Neural cell (in vitro differentiated cells): ENCODE measurements at regions not wholly inside any gene's neighbourhood (a gene's known extent, or its start where the extent isn't known, plus 50 kb on each side); places are given as distances from the start of the nearest gene placed in this dataset.

Experiments
- H2AFZ ChIP-seq: fragments of 200-600, 300-800 bp; sonication (generic), shearing (Covaris generic); 2 replicates; pipeline ENCODE4 v1.6.0; 2014; ENCODE audit warnings: low read depth, mild to moderate bottlenecking, antibody characterized with exemption, low read length, moderate library complexity
- H3F3A ChIP-seq: fragments of 200-600 bp; shearing (Covaris generic); 2 replicates; pipeline ENCODE4 v1.6.1; 2016; ENCODE audit warnings: mild to moderate bottlenecking, moderate library complexity, mixed read lengths, antibody characterized with exemption, low read length; ENCODE audit not compliant: insufficient read depth, poor library complexity, severe bottlenecking
- H3K27ac ChIP-seq: fragments of 200-600, 300-800 bp; sonication (generic), shearing (Covaris generic); 2 replicates; pipeline ENCODE4 v1.5.1; 2014; ENCODE audit warnings: mild to moderate bottlenecking, low read length, moderate library complexity
- H3K27me3 ChIP-seq: fragments of 300-800, 200-600 bp; sonication (generic), shearing (Covaris generic); 2 replicates; pipeline ENCODE4 v1.6.0; 2014; ENCODE audit warnings: mild to moderate bottlenecking, low read depth, low read length, moderate library complexity; ENCODE audit not compliant: insufficient read depth
- H3K36me3 ChIP-seq: fragments of 300-800, 200-600 bp; sonication (generic), shearing (Covaris generic); 2 replicates; pipeline ENCODE4 v1.5.1; 2014; ENCODE audit warnings: mild to moderate bottlenecking, antibody characterized with exemption, low read length, moderate library complexity; ENCODE audit not compliant: insufficient read depth
- H3K4me2 ChIP-seq: fragments of 300-800, 200-600 bp; sonication (generic), shearing (Covaris generic); 2 replicates; pipeline ENCODE4 v1.6.0; 2014; ENCODE audit warnings: mild to moderate bottlenecking, low read length
- H3K4me3 ChIP-seq: fragments of 300-800, 200-600 bp; sonication (generic), shearing (Covaris generic); 2 replicates; pipeline ENCODE4 v1.5.1; 2014; ENCODE audit warnings: mild to moderate bottlenecking, low read length, moderate library complexity
- H3K79me2 ChIP-seq: fragments of 200-600 bp; shearing (Covaris generic); replicated peaks from 2 replicates; pipeline ENCODE4 v1.6.0; 2014; ENCODE audit warnings: mild to moderate bottlenecking, low read length, moderate library complexity; ENCODE audit not compliant: insufficient read depth
- H3K9ac ChIP-seq: fragments of 300-800, 200-600 bp; sonication (generic), shearing (Covaris generic); 2 replicates; pipeline ENCODE4 v1.6.1; 2016; ENCODE audit warnings: mild to moderate bottlenecking, low read length, mixed read lengths
- H3K9me2 ChIP-seq: fragments of 200-600 bp; shearing (Covaris generic); 2 replicates; pipeline ENCODE4 v1.6.1; 2016; ENCODE audit warnings: mild to moderate bottlenecking, low read length, mixed read lengths; ENCODE audit not compliant: insufficient read depth
- H3K9me3 ChIP-seq: fragments of 200-600, 300-800 bp; sonication (generic), shearing (Covaris generic); 2 replicates; pipeline ENCODE4 v1.6.1; 2016; ENCODE audit warnings: mild to moderate bottlenecking, mixed run types, low read length, moderate library complexity, mixed read lengths
- H4K20me1 ChIP-seq: fragments of 200-600 bp; shearing (Covaris generic); 2 replicates; pipeline ENCODE4 v1.6.1; 2016; ENCODE audit warnings: mild to moderate bottlenecking, mixed run types; ENCODE audit not compliant: insufficient read depth
- CTCF ChIP-seq: fragments of 450-650 bp; IDR thresholded peaks from 2 replicates; pipeline ENCODE4 v1.5.1; 2014; ENCODE audit warnings: antibody characterized with exemption, mild to moderate bottlenecking, moderate library complexity; ENCODE audit not compliant: poor library complexity, severe bottlenecking
- EZH2 ChIP-seq: fragments of 200-600, 300-800 bp; shearing (Covaris generic), sonication (generic); IDR thresholded peaks from 2 replicates; pipeline ENCODE4 v1.6.1; 2014; ENCODE audit warnings: antibody characterized with exemption, low read length, borderline replicate concordance, mild to moderate bottlenecking; ENCODE audit not compliant: insufficient read depth, poor library complexity, severe bottlenecking
- MXI1 ChIP-seq: fragments of 450-650 bp; conservative IDR thresholded peaks from 2 replicates; pipeline ENCODE4 v1.6.1; 2014; ENCODE audit warnings: antibody characterized with exemption, mild to moderate bottlenecking; ENCODE audit not compliant: poor library complexity, severe bottlenecking
- POLR2AphosphoS5 ChIP-seq: IDR thresholded peaks from 2 replicates; pipeline ENCODE4 v1.6.1; 2012
- RAD21 ChIP-seq: fragments of 450-650 bp; conservative IDR thresholded peaks from 2 replicates; pipeline ENCODE4 v1.6.1; 2014; ENCODE audit warnings: antibody characterized with exemption, mild to moderate bottlenecking, moderate library complexity
- SMC3 ChIP-seq: fragments of 450-650 bp; conservative IDR thresholded peaks from 2 replicates; pipeline ENCODE4 v1.6.1; 2014; ENCODE audit warnings: antibody characterized with exemption, mild to moderate bottlenecking, moderate library complexity; ENCODE audit not compliant: poor library complexity
- TAF1 ChIP-seq: IDR thresholded peaks from 2 replicates; pipeline ENCODE4 v1.6.1; 2012; ENCODE audit warnings: low read depth
- TF ChIP-seq, protein P1 (sequence below): IDR thresholded peaks from 2 replicates; pipeline ENCODE4 v1.6.1; 2012; ENCODE audit warnings: borderline replicate concordance

DNA sequence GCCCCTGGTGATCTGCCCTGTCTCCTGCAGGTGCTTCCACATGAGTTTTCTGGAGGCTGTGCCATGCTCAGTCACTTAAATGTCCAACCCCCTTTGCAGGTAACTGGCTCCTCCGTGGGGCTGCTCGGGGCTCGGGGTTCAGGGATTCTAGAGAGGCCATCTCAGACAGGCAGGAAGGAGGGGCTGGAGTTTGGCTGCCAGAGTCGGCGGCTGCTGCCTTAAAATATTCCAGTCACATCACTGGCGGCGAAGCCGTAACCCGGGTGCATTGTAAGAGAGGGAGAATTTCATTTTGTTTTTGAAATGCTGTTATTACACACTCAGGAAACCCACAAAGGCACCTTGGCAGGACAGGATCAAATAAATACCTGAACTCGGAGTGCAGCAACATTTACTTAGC, 212.9 kb upstream of the PMEPA1 start:
- Histone ChIP-seq H3K9me2 (no peaks in the 10 kb centered on the region), H3K27me3 (no peaks in the 10 kb centered on the region), H2AFZ (no peak overlapping the region), H4K20me1 (no peaks in the 10 kb centered on the region), H3F3A (no peaks in the 10 kb centered on the region), H3K4me2 (no peak overlapping the region), H3K27ac (no peak overlapping the region), H3K9ac (no peak overlapping the region), H3K79me2 (no peaks in the 10 kb centered on the region), H3K4me3 (no peak overlapping the region), H3K36me3 (no peaks in the 10 kb centered on the region), H3K9me3 (peaks cover 4% of the 10 kb centered on the region)
- no peak for TF ChIP-seq TAF1
- TF ChIP-seq, protein P1, sequence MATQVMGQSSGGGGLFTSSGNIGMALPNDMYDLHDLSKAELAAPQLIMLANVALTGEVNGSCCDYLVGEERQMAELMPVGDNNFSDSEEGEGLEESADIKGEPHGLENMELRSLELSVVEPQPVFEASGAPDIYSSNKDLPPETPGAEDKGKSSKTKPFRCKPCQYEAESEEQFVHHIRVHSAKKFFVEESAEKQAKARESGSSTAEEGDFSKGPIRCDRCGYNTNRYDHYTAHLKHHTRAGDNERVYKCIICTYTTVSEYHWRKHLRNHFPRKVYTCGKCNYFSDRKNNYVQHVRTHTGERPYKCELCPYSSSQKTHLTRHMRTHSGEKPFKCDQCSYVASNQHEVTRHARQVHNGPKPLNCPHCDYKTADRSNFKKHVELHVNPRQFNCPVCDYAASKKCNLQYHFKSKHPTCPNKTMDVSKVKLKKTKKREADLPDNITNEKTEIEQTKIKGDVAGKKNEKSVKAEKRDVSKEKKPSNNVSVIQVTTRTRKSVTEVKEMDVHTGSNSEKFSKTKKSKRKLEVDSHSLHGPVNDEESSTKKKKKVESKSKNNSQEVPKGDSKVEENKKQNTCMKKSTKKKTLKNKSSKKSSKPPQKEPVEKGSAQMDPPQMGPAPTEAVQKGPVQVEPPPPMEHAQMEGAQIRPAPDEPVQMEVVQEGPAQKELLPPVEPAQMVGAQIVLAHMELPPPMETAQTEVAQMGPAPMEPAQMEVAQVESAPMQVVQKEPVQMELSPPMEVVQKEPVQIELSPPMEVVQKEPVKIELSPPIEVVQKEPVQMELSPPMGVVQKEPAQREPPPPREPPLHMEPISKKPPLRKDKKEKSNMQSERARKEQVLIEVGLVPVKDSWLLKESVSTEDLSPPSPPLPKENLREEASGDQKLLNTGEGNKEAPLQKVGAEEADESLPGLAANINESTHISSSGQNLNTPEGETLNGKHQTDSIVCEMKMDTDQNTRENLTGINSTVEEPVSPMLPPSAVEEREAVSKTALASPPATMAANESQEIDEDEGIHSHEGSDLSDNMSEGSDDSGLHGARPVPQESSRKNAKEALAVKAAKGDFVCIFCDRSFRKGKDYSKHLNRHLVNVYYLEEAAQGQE = no peak
- no peak for TF ChIP-seq CTCF
- no peak for TF ChIP-seq MXI1
- no peak for TF ChIP-seq EZH2
- no peak for TF ChIP-seq RAD21
- TF ChIP-seq POLR2AphosphoS5 = no peak
- TF ChIP-seq SMC3 = no peak

- Histone ChIP-seq H3K79me2 (no peaks in the 10 kb centered on the region), H3K27ac (no peak overlapping the region), H3K27me3 (no peaks in the 10 kb centered on the region), H2AFZ (no peak overlapping the region), H3K4me2 (no peak overlapping the region), H3F3A (no peaks in the 10 kb centered on the region), H3K9me3 (peaks cover 4% of the 10 kb centered on the region), H3K4me3 (no peak overlapping the region), H3K9ac (no peak overlapping the region), H3K36me3 (no peaks in the 10 kb centered on the region), H4K20me1 (no peaks in the 10 kb centered on the region), H3K9me2 (no peaks in the 10 kb centered on the region)
- TF ChIP-seq MXI1 = no peak
- no peak for TF ChIP-seq EZH2
- no peak for TF ChIP-seq TAF1
- TF ChIP-seq SMC3 = no peak
- TF ChIP-seq POLR2AphosphoS5 = no peak
- TF ChIP-seq, protein P1 = no peak
- TF ChIP-seq CTCF = no peak
Measured at GRCh38 chr20:57922083-57922482, 212.3 kb upstream of the PMEPA1 start.
